ENCODE measurements at regions not wholly inside any gene's neighbourhood (a gene's known extent, or its start where the extent isn't known, plus 50 kb on each side); places are given as distances from the start of the nearest gene placed in this dataset.

DNA sequence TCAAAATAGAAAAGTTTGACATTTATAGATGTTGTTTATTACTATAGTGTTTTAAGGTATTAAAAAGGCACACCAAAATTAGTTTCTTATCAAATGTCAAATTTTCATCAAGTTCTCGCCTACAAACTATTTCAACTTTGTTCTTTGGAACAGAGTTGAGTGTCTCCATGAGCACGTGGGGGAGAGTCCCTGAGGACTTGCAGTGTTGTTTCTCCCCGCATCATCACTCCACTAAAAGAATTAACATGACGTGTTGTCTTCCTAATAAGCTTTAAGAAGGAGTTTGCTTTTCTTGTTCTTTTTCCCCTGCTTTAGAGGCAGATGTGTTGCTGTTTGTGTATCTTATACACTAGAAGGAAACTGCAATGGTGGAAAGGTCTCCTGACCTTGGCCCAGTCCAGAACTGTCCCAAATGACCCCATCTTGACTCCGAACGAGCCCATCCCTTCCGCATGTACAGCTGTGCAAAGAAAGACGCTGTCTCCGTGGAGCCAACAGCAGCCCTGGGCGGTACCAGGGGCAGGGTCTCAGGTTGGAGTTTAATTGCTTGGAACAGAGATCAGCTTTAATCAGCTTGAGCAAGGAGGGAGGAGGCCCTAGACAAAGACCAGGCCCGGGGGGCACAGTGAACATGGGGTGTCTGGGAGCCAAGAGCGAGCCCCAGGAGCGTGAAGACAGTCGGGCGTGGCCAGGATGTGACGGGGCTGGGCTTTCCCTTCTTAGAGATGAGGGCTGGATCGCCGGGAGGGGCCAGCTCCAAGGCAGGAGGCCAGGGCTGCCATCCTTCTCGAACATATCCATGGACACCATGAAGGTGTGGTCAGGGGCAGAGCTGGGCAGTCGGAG is 215.4 kb upstream of the RTL1 start:
- H3K27ac Mint-ChIP-seq, result no peak overlapping the region; the same call in 1 of the 2 replicates
- peaks cover 14% of the 10 kb centered on the region for H3K4me1 Mint-ChIP-seq
- no peak for ATAC-seq
- H3K4me1 ChIP-seq (ENCODE audit: insufficient read depth), result no peaks in the 10 kb centered on the region
- no peak for DNase-seq (ENCODE audit: low spot score)
- TF ChIP-seq ZNF114 (CRISPR knock-in tag; IDR thresholded peaks at IDR 0.05) (no peak), NANOG (IDR thresholded peaks at IDR 0.05; ENCODE audit: borderline replicate concordance) (no peak), POLR2AphosphoS5 (IDR thresholded peaks at IDR 0.05; ENCODE audit: low read depth) (no peak), JUNB (IDR thresholded peaks at IDR 0.05; ENCODE audit: unreplicated experiment) (no peak)
- TF ChIP-seq, protein P1, sequence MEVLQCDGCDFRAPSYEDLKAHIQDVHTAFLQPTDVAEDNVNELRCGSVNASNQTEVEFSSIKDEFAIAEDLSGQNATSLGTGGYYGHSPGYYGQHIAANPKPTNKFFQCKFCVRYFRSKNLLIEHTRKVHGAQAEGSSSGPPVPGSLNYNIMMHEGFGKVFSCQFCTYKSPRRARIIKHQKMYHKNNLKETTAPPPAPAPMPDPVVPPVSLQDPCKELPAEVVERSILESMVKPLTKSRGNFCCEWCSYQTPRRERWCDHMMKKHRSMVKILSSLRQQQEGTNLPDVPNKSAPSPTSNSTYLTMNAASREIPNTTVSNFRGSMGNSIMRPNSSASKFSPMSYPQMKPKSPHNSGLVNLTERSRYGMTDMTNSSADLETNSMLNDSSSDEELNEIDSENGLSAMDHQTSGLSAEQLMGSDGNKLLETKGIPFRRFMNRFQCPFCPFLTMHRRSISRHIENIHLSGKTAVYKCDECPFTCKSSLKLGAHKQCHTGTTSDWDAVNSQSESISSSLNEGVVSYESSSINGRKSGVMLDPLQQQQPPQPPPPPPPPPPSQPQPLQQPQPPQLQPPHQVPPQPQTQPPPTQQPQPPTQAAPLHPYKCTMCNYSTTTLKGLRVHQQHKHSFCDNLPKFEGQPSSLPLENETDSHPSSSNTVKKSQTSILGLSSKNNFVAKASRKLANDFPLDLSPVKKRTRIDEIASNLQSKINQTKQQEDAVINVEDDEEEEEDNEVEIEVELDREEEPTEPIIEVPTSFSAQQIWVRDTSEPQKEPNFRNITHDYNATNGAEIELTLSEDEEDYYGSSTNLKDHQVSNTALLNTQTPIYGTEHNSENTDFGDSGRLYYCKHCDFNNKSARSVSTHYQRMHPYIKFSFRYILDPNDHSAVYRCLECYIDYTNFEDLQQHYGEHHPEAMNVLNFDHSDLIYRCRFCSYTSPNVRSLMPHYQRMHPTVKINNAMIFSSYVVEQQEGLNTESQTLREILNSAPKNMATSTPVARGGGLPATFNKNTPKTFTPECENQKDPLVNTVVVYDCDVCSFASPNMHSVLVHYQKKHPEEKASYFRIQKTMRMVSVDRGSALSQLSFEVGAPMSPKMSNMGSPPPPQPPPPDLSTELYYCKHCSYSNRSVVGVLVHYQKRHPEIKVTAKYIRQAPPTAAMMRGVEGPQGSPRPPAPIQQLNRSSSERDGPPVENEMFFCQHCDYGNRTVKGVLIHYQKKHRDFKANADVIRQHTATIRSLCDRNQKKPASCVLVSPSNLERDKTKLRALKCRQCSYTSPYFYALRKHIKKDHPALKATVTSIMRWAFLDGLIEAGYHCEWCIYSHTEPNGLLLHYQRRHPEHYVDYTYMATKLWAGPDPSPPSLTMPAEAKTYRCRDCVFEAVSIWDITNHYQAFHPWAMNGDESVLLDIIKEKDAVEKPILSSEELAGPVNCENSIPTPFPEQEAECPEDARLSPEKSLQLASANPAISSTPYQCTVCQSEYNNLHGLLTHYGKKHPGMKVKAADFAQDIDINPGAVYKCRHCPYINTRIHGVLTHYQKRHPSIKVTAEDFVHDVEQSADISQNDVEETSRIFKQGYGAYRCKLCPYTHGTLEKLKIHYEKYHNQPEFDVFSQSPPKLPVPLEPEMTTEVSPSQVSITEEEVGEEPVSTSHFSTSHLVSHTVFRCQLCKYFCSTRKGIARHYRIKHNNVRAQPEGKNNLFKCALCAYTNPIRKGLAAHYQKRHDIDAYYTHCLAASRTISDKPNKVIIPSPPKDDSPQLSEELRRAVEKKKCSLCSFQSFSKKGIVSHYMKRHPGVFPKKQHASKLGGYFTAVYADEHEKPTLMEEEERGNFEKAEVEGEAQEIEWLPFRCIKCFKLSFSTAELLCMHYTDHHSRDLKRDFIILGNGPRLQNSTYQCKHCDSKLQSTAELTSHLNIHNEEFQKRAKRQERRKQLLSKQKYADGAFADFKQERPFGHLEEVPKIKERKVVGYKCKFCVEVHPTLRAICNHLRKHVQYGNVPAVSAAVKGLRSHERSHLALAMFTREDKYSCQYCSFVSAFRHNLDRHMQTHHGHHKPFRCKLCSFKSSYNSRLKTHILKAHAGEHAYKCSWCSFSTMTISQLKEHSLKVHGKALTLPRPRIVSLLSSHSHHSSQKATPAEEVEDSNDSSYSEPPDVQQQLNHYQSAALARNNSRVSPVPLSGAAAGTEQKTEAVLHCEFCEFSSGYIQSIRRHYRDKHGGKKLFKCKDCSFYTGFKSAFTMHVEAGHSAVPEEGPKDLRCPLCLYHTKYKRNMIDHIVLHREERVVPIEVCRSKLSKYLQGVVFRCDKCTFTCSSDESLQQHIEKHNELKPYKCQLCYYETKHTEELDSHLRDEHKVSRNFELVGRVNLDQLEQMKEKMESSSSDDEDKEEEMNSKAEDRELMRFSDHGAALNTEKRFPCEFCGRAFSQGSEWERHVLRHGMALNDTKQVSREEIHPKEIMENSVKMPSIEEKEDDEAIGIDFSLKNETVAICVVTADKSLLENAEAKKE (CRISPR knock-in tag; IDR thresholded peaks at IDR 0.05), result no peak
- peaks cover 20% of the 10 kb centered on the region for H3K27me3 Mint-ChIP-seq (ENCODE audit: insufficient read depth, low read depth, poor library complexity)
- H4K20me1 ChIP-seq (replicated peaks; ENCODE audit: insufficient read depth), result no peaks in the 10 kb centered on the region
- no peak overlapping the region for H2AFZ ChIP-seq
- H3K9me3 Mint-ChIP-seq, result no peaks in the 10 kb centered on the region; the same call in 1 of the 3 replicates
- H3K4me3 Mint-ChIP-seq, result no peak overlapping the region
- H3K36me3 Mint-ChIP-seq (ENCODE audit: low read depth), result no peaks in the 10 kb centered on the region
- H3K36me3 ChIP-seq (ENCODE audit: insufficient read depth), result no peaks in the 10 kb centered on the region
- no peaks in the 10 kb centered on the region for H3F3A ChIP-seq (replicated peaks; ENCODE audit: low read depth)
- H3K27ac ChIP-seq (ENCODE audit: low read depth), result no peak overlapping the region
- H3K4me3 ChIP-seq, result no peak overlapping the region
- H3K9me2 ChIP-seq (ENCODE audit: insufficient read depth), result peaks cover 5% of the 10 kb centered on the region; the same call in 1 of the 2 replicates
- H3K4me2 ChIP-seq, result no peak overlapping the region
- no peaks in the 10 kb centered on the region for H3K27me3 ChIP-seq (ENCODE audit: insufficient read depth)
- H3K79me2 ChIP-seq (replicated peaks; ENCODE audit: insufficient read depth), result no peaks in the 10 kb centered on the region
